ENCODE measurements at regions not wholly inside any gene's neighbourhood (a gene's known extent, or its start where the extent isn't known, plus 50 kb on each side); places are given as distances from the start of the nearest gene placed in this dataset.

- no peak overlapping the region for H3K4me3 ChIP-seq (replicated peaks; ENCODE audit: insufficient read depth, low read length)
- H3K27ac ChIP-seq (replicated peaks): no peak overlapping the region
- H3K27me3 ChIP-seq (ENCODE audit: insufficient read depth, poor library complexity, severe bottlenecking): no peaks in the 10 kb centered on the region
- no peak for DNase-seq (ENCODE audit: low read depth in 1 of 2, low spot score in 1 of 2)
- TF ChIP-seq POLR2AphosphoS5 (IDR thresholded peaks at IDR 0.05; ENCODE audit: low read depth) (no peak), GABPA (IDR thresholded peaks at IDR 0.05; ENCODE audit: low read depth) (no peak), REST (IDR thresholded peaks at IDR 0.05; ENCODE audit: insufficient replicate concordance, low read depth) (no peak), SPI1 (IDR thresholded peaks at IDR 0.05; ENCODE audit: borderline replicate concordance, low read depth) (no peak), CTCF (IDR thresholded peaks at IDR 0.05; ENCODE audit: insufficient read depth, low read length) (no peak)
Observed at GRCh38 chr6:48735846-48736245, 624.8 kb upstream of the PTCHD4 start.

GRCh38 chr6:48733581-48733980 lies 622.6 kb upstream of the PTCHD4 start:
- DNase-seq (ENCODE audit: low read depth in 1 of 2, low spot score in 1 of 2): no peak
- no peak for TF ChIP-seq SPI1 (IDR thresholded peaks at IDR 0.05; ENCODE audit: borderline replicate concordance, low read depth)
- no peak for TF ChIP-seq REST (IDR thresholded peaks at IDR 0.05; ENCODE audit: insufficient replicate concordance, low read depth)
- TF ChIP-seq GABPA (IDR thresholded peaks at IDR 0.05; ENCODE audit: low read depth): no peak
- TF ChIP-seq POLR2AphosphoS5 (IDR thresholded peaks at IDR 0.05; ENCODE audit: low read depth): no peak
- no peak for TF ChIP-seq CTCF (IDR thresholded peaks at IDR 0.05; ENCODE audit: insufficient read depth, low read length)
- Histone ChIP-seq H3K4me3 (replicated peaks; ENCODE audit: insufficient read depth, low read length) (no peak overlapping the region), H3K27ac (replicated peaks) (no peak overlapping the region), H3K27me3 (ENCODE audit: insufficient read depth, poor library complexity, severe bottlenecking) (no peaks in the 10 kb centered on the region)

GRCh38 chr6:48714699-48715098 lies 603.7 kb upstream of the PTCHD4 start:
- no peak overlapping the region for H3K27ac ChIP-seq (replicated peaks)
- H3K27me3 ChIP-seq (ENCODE audit: insufficient read depth, poor library complexity, severe bottlenecking): no peaks in the 10 kb centered on the region
- TF ChIP-seq REST (IDR thresholded peaks at IDR 0.05; ENCODE audit: insufficient replicate concordance, low read depth) (no peak), CTCF (IDR thresholded peaks at IDR 0.05; ENCODE audit: insufficient read depth, low read length) (no peak), POLR2AphosphoS5 (IDR thresholded peaks at IDR 0.05; ENCODE audit: low read depth) (no peak), SPI1 (IDR thresholded peaks at IDR 0.05; ENCODE audit: borderline replicate concordance, low read depth) (no peak), GABPA (IDR thresholded peaks at IDR 0.05; ENCODE audit: low read depth) (no peak)
- no peak for DNase-seq (ENCODE audit: low read depth in 1 of 2, low spot score in 1 of 2)
- H3K4me3 ChIP-seq (replicated peaks; ENCODE audit: insufficient read depth, low read length): no peak overlapping the region
